GM21576 (cell line): ENCODE measurements at regions not wholly inside any gene's neighbourhood (a gene's known extent, or its start where the extent isn't known, plus 50 kb on each side); places are given as distances from the start of the nearest gene placed in this dataset.
"Not testable (repeated sequence)": the region's sequence is repeated elsewhere in the genome, so short reads cannot be mapped to it uniquely, and the experiment has no call there.

Source experiments
- ATAC-seq: cut with Tn5 transposase; IDR thresholded peaks from one replicate; pipeline ENCODE4 v1.9.1; 2021; ENCODE audit warnings: mild to moderate bottlenecking, moderate library complexity; ENCODE audit not compliant: unreplicated experiment

DNA sequence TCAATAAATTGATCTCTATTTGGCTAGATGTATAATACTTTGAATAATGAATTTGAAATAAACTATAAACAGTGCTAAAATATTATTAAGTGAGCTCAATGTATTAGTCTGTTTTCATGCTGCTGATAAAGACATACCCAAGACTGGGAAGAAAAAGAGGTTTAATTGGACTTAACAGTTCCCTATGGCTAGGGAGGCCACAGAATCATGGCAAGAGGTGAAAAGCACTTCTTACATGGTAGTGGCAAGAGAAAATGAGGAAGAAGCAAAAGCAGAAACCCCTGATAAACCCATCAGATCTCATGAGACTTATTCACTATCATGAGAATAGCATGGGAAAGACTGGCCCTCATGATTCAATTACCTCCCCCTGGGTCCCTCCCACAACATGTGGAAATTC is 2092.4 kb upstream of the ACO1 start:
- not testable (repeated sequence) for ATAC-seq

DNA sequence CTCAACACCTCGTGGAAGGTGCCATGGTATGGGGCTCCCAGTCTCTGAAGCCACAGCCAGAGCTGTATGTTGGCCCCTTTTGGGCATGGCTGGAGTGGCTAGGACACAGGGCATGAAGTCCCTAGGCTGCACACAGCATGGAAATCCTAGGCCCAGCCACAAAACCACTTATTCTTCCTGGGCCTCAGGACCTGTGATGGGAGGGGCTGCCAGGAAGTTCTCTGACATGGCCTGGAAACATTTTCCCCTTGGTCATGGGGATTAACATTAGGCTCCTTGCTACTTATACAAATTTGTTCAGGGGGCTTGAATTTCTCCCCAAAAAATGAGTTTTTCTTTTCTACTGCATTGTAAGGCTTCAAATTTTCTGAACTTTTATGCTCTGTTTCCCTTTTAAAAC is 2091.2 kb upstream of the ACO1 start:
- ATAC-seq = no peak

DNA sequence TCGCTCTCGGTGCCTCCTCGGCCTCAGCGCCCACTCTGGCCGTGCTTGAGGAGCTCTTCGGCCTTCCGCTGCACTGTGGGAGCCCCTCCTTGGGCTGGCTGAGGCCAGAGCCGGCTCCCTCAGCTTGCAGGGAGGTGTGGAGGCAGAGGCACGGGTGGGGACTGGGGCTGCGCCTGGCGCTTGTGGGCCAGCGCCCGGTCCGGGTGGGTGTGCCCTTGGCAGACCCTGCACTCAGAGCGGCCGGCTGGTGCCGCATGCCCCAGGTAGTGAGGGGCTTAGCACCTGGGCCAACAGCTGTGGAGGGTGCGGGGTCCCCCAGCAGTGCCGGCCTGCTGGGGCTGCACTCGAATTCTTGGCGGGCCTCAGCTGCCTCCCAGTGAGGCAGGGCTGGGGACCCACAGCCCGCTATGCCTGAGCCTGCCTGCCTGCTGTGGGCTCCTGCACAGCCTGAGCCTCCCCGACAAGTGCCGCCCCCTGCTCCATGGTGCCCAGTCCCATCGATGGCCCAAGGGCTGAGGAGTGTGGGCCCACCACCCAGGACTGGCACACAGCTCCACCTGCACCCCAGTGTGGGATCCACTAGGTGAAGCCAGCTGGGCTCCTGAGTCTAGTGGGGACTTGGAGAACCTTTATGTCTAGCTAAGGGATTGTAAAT is 2085.2 kb upstream of the ACO1 start:
- no peak for ATAC-seq

DNA sequence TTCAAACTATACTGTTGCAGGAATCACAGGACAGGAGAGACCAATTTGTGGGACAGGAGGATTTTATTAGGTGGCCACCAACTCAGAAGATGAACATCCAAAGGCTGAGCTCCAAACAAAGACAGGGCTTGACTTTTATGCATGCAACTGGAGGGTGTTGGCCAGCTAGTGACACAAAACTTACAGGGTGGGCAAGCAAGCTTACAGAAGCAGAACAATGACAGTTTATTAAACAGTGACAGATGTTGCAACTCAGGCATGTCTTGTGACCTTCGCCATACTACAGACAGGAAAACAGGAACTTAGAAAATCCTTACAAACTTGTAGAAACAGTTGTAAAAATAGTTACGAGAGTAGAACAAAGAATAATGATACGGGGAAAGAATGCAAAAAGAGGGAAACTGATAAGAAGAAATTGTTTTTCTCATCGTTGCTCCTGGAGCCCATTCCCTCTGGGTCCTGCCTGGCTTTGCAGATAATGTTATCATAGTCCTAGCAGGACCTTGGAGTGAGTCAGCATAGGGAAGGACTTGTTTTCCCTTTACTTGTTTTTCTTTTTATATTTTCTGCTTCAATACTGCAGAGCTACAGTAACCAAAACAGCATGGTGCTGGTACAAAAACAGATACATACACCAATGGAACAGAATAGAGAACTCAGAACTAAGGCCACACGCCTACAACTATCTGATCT is 2083.0 kb upstream of the ACO1 start:
- ATAC-seq = no peak

DNA sequence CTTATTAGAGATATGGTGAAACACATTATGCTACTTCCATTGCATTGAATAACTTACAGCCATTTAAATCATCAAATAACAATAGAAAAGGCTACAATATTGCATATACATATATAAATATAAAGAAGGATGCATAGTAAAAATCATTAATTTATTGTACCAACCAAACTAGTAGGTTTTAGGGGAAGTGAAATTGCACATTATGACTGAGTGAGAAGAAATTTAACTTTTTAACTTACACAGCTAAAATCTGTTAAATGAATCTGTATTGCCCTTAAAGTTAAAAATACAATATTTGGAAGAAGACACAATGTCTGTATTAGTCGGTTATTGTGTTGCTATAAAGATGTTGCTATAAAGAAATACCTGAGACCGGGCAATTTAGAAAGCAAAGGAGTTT is 2073.7 kb upstream of the ACO1 start:
- ATAC-seq = no peak

DNA sequence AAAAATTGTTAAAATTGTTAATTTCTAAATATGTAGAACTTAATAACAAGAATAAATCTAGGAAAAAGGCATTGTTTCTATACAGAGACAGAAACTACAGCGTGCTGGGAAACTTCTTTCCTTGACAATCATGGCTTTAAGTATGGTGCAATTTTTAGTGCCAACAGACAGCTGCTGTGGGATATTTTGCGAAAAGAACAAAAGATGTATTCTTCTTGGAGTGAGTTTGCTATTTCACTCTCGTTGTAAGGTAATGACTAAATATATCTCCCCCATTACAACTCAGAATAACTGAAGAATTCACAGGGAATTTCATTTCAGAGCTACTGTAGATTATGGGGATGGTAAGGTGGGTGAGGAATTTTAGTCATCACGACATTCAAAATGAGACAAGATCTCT is 2055.0 kb upstream of the ACO1 start:
- ATAC-seq = no peak

DNA sequence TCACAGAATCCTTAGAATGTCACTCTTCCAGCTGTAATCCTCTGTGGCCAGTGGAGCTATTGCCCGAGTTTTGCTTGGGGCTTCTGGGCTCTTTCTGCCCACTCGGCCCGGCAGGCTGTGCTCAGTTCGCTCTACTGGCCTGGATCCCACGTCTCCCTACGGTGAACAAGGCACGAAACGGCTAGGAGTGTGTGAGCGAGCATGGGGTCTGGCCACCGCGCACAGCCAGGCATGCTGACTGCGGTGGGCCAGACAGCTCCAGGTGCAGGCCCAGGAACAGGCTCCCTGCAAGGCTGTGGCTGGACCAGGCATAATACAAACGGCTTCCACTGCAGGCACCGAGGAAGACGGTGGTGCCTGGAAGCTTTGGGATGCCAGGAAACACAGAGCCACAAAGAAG is 2035.5 kb upstream of the ACO1 start:
- no peak for ATAC-seq

DNA sequence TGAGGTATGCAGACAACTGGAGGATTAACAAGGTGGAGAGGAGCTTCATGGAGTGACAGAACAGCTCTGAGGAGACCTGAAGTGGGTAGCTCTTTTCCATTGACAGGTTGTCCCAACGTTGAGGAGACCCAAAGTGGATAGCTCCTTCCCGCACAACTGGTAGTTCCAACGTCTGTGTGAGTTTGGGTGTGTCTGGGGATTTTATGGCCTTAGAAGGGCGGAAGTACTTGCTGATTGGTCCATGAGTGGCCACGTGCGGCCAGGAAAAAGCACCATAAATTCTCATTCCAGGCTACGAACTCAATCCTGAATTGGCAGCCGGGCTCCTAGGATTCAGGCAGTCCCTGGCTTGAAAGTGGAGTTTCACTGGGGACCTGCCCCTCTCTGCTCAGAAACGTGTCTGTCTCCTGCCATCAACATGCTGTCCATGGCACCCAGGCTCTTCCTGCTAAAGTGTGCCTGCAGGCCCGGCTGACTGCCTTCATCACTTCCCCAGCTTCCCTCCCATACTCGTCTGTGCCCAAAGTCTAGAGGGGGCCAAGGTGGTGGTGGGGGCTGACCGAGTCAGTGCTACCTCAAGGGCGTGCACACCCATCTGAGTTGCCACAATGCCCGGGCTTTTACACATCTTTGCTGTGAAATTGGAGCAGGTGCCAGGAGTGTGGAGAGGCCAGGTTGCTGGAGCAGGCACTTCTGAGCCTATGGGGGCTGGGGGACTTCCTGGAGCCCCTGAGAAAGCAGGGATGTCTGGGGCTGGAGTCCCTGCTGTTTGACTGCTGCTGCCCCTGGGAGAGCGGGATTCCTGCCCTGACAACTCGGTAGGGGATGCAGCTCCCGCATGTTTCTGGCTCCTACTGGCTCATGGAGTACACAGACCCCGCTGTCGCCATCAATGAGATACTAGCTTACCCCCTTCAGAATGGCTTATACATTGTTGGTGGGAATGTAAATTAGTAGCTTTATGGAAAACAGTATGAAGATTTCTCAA is 2034.6 kb upstream of the ACO1 start:
- ATAC-seq = no peak

DNA sequence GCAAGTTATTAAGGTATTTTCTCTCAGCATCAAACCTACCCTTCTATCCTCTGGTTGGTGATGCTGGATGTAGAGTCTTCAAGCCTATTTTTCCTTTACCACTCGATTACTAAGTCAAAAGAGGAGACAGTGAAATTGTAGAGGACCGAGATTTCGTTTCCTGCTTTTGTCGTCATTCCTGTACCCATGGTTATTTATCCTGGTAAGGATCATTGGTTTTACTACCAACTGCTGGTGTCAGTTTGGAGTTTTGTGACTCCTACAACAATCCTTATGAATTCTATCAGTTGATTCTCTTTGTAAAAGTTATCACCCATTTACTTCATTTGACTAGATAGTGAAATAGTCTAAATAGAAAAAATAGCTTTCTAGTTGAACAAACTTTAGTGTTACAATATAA is 2028.2 kb upstream of the ACO1 start:
- no peak for ATAC-seq

DNA sequence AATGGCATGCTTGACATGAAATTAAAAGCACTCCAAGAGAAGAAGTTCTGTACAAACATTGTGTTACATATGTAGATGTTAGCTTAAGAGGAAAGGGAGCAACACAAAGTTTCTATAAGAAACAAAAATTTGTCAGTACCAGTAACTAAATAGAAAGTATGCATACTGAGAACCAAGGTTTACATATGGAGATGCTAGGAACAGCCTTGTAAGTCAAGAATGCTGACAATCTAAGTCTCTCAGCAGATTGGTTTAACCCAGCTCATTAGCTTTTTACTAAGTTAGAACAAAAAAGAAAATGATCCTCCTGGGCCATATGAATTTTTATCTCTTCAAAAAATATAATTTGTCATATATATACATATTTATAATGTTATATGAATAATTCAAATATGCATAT is 2022.1 kb upstream of the ACO1 start:
- no peak for ATAC-seq

DNA sequence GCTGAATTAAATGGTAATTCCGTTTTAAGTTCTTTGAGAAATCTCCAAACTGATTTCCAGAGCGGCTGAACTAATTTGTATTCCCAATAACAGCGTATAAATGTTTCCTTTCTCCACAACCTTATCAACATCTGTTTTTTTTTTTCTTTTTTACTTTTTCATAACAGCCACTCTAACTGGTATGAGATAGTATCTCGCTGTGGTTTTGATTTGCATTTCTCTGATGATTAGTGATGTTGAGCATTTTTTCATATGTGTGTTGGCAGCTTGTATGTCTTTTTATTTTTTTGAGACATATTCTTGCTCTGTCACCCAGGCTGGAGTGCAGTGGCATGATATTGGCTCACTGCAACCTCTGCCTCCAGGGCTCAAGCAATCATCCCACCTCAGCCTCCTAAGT is 2018.3 kb upstream of the ACO1 start:
- not testable (repeated sequence) for ATAC-seq

DNA sequence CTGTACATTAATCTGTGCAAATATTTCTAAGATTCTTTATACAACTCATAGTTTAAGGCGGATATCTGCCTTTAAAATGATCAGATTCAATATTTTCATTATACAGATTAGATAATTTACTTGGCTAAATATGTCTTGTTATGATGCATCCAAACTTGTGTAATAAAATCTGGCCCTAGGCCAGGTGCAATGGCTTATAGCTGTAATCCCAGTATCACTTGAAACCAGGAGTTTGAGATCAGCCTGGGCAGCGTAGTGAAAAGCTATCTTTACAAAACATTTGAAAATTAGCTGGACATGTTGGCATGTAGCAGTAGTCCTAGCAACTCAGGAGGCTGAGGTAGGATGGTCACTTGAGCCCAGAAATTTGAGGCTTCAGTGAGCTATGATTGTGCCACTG is 2002.2 kb upstream of the ACO1 start:
- no peak for ATAC-seq

DNA sequence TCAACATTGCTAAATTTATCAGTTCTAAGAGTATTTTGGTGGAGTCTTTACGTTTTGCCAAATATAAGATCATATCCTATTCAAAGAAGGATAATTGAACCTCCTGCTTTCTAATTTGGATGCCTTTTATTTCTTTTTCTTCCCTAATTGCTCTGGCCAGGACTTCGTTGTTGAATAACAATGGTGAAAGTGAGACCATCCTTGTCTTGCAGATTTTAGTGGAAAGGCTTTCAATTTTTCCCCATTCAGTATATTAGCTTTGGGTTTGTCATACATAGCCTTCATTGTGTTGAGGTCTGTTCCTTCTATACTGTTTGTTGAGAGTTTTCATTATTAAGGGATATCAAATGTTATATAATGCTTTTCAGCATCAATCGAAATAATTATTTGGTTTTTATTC is 1974.2 kb upstream of the ACO1 start:
- no peak for ATAC-seq

DNA sequence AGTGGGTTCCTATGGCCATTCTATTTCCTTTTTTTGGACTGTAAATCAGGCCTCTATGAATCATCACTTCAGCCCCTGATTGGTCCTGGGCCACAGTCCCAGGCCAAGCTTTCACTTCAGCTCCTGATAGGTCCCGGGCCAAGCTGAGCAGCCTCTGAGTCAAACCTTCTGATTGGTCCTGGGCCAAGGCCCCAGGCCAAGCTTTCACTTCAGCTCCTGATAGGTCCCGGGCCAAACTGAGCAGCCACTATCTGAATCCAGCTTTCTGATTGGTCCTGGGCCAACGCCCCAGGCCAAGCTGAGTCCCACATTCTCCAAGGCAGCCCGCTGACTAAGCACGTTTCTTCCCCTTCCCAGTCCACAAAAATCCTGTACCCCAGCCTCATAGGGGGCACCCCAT is 1972.9 kb upstream of the ACO1 start:
- ATAC-seq = no peak

DNA sequence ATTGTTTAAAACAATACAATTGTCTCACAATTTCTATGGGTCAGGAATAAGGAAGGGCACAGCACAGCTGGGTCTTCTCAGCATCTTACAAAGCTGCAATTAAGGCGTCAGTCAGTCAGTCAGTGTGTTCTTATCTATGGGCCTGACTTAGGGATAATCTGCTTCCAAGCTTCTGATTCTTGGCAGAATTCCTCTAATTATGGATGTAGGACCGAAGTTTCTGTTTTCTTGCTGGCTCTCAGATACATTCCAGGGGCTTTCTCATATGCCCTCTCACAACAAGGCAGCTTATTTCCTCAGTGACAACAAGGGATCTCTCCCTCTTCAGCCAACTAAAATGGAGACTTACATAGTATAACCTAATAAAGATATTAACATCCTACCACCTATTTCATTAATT is 1925.3 kb upstream of the ACO1 start:
- no peak for ATAC-seq

DNA sequence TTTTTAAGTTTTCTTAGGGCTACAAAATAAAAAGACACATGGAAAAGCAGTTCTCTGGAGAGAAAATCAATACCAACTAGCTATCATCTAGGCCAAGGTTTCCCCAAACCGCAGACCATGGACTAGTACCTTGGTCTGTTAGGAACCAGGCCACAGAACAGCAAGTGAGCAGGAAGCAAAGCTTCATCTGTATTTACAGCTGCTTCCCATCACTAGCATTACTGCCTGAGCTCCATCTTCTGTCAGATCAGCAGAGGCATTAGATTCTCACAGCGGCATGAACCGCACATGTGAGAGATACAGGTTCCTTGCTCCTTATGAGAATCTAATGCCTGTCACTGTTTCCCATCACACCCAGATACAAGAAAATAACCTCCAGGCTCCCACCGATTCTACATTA is 1907.6 kb upstream of the ACO1 start:
- ATAC-seq = no peak

DNA sequence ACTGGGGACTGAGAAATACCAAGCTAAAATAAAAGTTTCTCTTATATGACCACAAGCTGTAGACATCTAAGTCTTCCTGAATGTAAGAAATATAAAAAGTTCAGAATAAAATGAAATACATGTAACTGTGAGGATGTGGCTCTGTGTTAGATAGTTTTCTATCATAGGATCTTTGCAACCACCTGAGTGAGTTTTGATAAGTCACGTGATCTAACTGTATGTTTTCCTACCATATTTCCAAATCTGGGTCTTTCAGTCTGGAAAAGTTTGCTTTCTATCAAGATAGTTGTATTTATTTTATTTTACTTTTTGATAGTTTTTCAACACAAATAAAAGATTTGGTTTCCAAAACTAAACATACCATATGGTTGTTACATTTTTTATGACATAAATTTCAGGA is 1905.8 kb upstream of the ACO1 start:
- no peak for ATAC-seq

DNA sequence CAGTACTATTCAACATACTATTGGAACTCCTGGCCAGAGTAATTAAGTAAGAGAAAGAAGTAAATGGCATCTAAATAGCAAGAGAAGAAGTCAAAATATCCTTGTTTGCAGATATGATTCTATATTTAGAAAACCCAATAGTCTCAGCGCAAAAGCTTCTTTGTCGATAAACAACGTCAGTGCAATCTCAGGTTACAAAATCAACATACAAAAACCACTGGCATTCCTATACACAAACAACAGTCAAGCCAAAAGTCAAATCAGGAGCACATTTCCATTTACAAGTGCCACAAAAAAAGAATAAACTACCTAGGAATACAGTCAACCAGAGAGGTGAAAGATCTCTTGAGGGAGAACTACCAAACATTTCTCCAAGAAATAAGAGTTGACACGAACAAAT is 1901.9 kb upstream of the ACO1 start:
- no peak for ATAC-seq

DNA sequence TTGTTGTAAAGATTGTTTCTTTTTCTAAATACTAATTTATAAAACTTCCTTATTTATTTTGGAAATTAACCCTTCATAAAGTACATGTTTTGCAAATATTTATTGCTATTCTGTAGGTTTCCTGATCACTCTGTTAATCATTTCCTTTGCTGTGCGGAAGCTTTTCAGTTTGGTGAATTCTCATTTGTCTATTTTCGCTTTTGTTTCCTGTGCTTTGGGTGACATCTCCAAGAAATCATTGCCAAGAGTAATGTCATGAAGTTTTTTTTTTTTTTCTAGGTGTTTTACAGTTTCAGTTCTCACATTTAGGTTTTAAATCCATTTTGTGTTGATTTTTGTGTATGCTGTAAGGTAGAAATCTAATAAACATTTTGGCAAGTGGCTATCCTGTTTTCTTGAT is 1899.8 kb upstream of the ACO1 start:
- no peak for ATAC-seq

DNA sequence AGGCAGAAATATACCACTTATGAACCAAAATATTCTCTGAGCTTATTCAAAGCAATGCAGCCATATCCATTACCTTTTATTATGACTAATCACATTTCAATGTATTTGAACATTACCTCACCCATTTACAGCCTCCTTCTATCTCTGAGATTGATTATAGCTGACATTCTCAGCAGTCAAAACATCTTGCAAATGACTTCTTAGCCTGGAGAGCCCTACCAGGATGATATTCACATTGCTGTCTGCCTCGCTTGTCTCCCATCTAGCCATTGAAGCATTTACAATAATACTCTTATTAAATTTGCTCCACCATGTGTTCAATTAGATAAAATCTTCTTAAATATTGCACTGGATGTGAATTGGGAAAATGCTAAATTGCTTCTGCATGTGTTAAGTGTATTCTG is 1879.9 kb upstream of the ACO1 start:
- ATAC-seq = no peak

DNA sequence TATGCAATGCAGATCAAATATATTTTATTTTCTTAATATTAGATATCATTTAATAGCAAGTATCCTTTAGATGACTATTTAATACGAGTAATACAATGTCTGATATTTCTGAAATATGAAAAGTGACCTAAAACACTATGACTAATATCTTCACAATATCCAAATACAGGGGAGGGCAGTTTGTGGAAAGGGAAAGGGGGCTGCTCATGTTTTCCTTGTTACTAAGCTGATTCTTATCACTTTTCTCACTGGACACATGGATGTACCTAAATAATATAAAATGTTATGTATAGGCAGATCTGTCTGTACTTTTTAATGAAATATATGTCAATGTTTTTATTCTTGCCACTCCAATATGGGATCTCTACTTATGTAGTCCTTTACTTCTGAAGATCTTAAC is 1879.1 kb upstream of the ACO1 start:
- ATAC-seq = no peak

DNA sequence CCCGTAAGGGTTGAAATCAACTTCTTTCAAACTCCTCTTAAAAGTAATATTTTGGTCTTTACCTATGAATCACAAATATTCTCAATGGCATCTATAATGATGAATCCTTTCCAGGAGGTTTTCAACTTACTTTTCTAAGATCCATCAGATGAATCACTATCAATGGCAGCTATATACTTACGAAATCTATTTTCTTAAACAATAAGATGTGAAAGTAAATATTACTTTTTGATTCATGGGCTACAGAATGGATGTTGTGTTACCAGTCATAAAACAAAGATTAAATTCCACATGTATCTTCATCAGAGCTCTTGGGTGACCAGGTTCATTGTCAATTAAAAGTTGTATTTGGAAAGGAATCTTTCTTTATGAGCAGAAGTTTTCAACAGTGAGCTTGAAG is 1877.7 kb upstream of the ACO1 start:
- ATAC-seq = no peak
